ENCODE measurements at regions not wholly inside any gene's neighbourhood (a gene's known extent, or its start where the extent isn't known, plus 50 kb on each side); places are given as distances from the start of the nearest gene placed in this dataset.

GRCh38 chr20:43832961-43833360 lies 81.7 kb upstream of the TOX2 start:
- ChIA-PET CTCF (no interaction called here), POLR2A (no interaction called here)

GRCh38 chr20:43832096-43832816 lies 82.4 kb upstream of the TOX2 start:
- Mint-ChIP-seq H3K27me3 (ENCODE audit: low read depth) (peaks cover 4% of the 10 kb centered on the region; the same call in 1 of the 2 replicates), H3K9me3 (peaks cover 5% of the 10 kb centered on the region), H3K4me3 (no peak overlapping the region), H3K4me1 (no peaks in the 10 kb centered on the region), H3K27ac (no peak overlapping the region), H3K36me3 (no peaks in the 10 kb centered on the region)
- POLR2A ChIA-PET: no interaction called here
- ATAC-seq: no peak
- DNase-seq (ENCODE audit: low spot score): no peak
- CTCF ChIA-PET: no interaction called here
- TF ChIP-seq E2F5 (CRISPR knock-in tag; IDR thresholded peaks at IDR 0.05) (no peak), IRF1 (CRISPR knock-in tag; IDR thresholded peaks at IDR 0.05) (no peak), ATF3 (CRISPR knock-in tag; conservative IDR thresholded peaks at IDR 0.05) (no peak), FOXJ3 (CRISPR knock-in tag; IDR thresholded peaks at IDR 0.05; ENCODE audit: borderline replicate concordance) (no peak)

More at GRCh38 chr20:43832961-43833360, 81.7 kb upstream of the TOX2 start:
- Mint-ChIP-seq H3K4me3 (no peak overlapping the region), H3K9me3 (peaks cover 5% of the 10 kb centered on the region), H3K27ac (no peak overlapping the region), H3K36me3 (no peaks in the 10 kb centered on the region), H3K27me3 (ENCODE audit: low read depth) (peaks cover 4% of the 10 kb centered on the region; the same call in 1 of the 2 replicates), H3K4me1 (no peaks in the 10 kb centered on the region)
- DNase-seq (ENCODE audit: low spot score) (no peak), ATAC-seq (no peak)
- TF ChIP-seq OVOL2 (CRISPR knock-in tag; IDR thresholded peaks at IDR 0.05; ENCODE audit: borderline replicate concordance) (no peak), ATF3 (CRISPR knock-in tag; conservative IDR thresholded peaks at IDR 0.05) (no peak), EMX1 (CRISPR knock-in tag; IDR thresholded peaks at IDR 0.05) (no peak), NR2C2 (CRISPR knock-in tag; IDR thresholded peaks at IDR 0.05) (no peak), ZNF416 (CRISPR knock-in tag; IDR thresholded peaks at IDR 0.05) (no peak), NR1H2 (CRISPR knock-in tag; IDR thresholded peaks at IDR 0.05) (no peak)

GRCh38 chr20:43831481-43832065 lies 83.1 kb upstream of the TOX2 start:
- no peaks in the 10 kb centered on the region for H3K4me1 Mint-ChIP-seq
- no peak overlapping the region for H3K27ac Mint-ChIP-seq
- ATAC-seq (no peak), DNase-seq (ENCODE audit: low spot score) (no peak)
- H3K4me3 Mint-ChIP-seq: no peak overlapping the region
- H3K9me3 Mint-ChIP-seq: peaks cover 5% of the 10 kb centered on the region
- peaks cover 4% of the 10 kb centered on the region; the same call in 1 of the 2 replicates for H3K27me3 Mint-ChIP-seq (ENCODE audit: low read depth)
- ChIA-PET CTCF (no interaction called here), POLR2A (no interaction called here)
- no peaks in the 10 kb centered on the region for H3K36me3 Mint-ChIP-seq
- TF ChIP-seq E2F5 (CRISPR knock-in tag; IDR thresholded peaks at IDR 0.05): no peak
- TF ChIP-seq USF2 (CRISPR knock-in tag; IDR thresholded peaks at IDR 0.05): no peak
- TF ChIP-seq NFE2L1 (CRISPR knock-in tag; IDR thresholded peaks at IDR 0.05): no peak
- no peak for TF ChIP-seq CREM (CRISPR knock-in tag; IDR thresholded peaks at IDR 0.05)

- POLR2A ChIA-PET: no interaction called here
- no peak overlapping the region for H3K27ac Mint-ChIP-seq
- DNase-seq (ENCODE audit: low spot score): no peak
- no peaks in the 10 kb centered on the region for H3K4me1 Mint-ChIP-seq
- no peak for TF ChIP-seq ZMAT4 (CRISPR knock-in tag; IDR thresholded peaks at IDR 0.05)
- TF ChIP-seq CBFB (CRISPR knock-in tag; IDR thresholded peaks at IDR 0.05; ENCODE audit: low read depth): no peak
- TF ChIP-seq ELF4 (CRISPR knock-in tag; IDR thresholded peaks at IDR 0.05; ENCODE audit: low read depth): no peak
- no peak for TF ChIP-seq CREB1 (CRISPR knock-in tag; IDR thresholded peaks at IDR 0.05)
- no peak for TF ChIP-seq ZNF219 (CRISPR knock-in tag; IDR thresholded peaks at IDR 0.05; ENCODE audit: borderline replicate concordance)
- no peak for TF ChIP-seq SOX15 (CRISPR knock-in tag; IDR thresholded peaks at IDR 0.05)
- TF ChIP-seq TEAD1 (CRISPR knock-in tag; IDR thresholded peaks at IDR 0.05): no peak
- no peak for TF ChIP-seq RORB (CRISPR knock-in tag; IDR thresholded peaks at IDR 0.05)
- no peak for TF ChIP-seq ZNF232 (CRISPR knock-in tag; IDR thresholded peaks at IDR 0.05)
- no peak for TF ChIP-seq ERG (CRISPR knock-in tag; IDR thresholded peaks at IDR 0.05)
- ATAC-seq: no peak
- no peak overlapping the region for H3K4me3 Mint-ChIP-seq
- CTCF ChIA-PET: no interaction called here
- H3K36me3 Mint-ChIP-seq: no peaks in the 10 kb centered on the region
- peaks cover 4% of the 10 kb centered on the region; the same call in 1 of the 2 replicates for H3K27me3 Mint-ChIP-seq (ENCODE audit: low read depth)
- peaks cover 5% of the 10 kb centered on the region for H3K9me3 Mint-ChIP-seq
These were observed 83.8 kb upstream of the TOX2 start for GRCh38 chr20:43830883-43831282.
